ENCODE measurements at regions not wholly inside any gene's neighbourhood (a gene's known extent, or its start where the extent isn't known, plus 50 kb on each side); places are given as distances from the start of the nearest gene placed in this dataset.

DNA sequence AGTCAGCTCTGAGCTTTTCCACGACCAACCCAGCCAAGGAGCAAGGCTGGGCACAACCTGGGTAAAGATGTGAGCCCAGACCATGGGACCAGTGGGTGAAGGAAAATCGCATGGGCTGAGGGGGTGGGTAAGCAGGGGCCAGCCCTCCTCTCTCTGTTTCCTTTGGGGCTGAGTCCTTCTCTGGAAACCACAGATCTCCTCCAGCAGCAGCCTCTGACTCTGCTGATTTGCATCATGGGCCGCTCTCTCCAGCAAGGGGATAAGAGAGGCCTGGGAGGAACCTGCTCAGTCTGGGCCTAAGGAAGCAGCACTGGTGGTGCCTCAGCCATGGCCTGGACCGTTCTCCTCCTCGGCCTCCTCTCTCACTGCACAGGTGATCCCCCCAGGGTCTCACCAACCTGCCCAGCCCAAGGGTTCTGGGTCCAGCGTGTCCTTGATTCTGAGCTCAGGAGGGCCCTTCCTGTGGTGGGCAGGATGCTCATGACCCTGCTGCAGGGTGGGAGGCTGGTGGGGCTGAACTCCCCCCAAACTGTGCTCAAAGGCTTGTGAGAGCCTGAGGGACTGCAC is 67.8 kb downstream of the GGTLC2 start:
- no peak for DNase-seq (ENCODE audit: low read depth)
- TF ChIP-seq CTCF (IDR thresholded peaks at IDR 0.05; ENCODE audit: insufficient read depth, low read depth, low read length, missing control alignments): no peak

GRCh38 chr22:22712666-22713365 is 68.4 kb downstream of the GGTLC2 start:
- H3K4me3 ChIP-seq (ENCODE audit: low read length): no peak overlapping the region
- no peak for DNase-seq (ENCODE audit: low read depth)
- TF ChIP-seq CTCF (IDR thresholded peaks at IDR 0.05; ENCODE audit: insufficient read depth, low read depth, low read length, missing control alignments): no peak

More for the DNA sequence above, 67.8 kb downstream of the GGTLC2 start:
- H3K4me3 ChIP-seq (ENCODE audit: low read length): no peak overlapping the region

- no peak overlapping the region for H3K4me3 ChIP-seq (ENCODE audit: low read length)
- DNase-seq (ENCODE audit: low read depth): no peak
- TF ChIP-seq CTCF (IDR thresholded peaks at IDR 0.05; ENCODE audit: insufficient read depth, low read depth, low read length, missing control alignments): no peak
Measured at GRCh38 chr22:22713416-22713815, 69.0 kb downstream of the GGTLC2 start.

- no peak for TF ChIP-seq CTCF (IDR thresholded peaks at IDR 0.05; ENCODE audit: insufficient read depth, low read depth, low read length, missing control alignments)
- no peak overlapping the region for H3K4me3 ChIP-seq (ENCODE audit: low read length)
- no peak for DNase-seq (ENCODE audit: low read depth)
Measured at GRCh38 chr22:22714600-22715335, 70.4 kb downstream of the GGTLC2 start.

DNA sequence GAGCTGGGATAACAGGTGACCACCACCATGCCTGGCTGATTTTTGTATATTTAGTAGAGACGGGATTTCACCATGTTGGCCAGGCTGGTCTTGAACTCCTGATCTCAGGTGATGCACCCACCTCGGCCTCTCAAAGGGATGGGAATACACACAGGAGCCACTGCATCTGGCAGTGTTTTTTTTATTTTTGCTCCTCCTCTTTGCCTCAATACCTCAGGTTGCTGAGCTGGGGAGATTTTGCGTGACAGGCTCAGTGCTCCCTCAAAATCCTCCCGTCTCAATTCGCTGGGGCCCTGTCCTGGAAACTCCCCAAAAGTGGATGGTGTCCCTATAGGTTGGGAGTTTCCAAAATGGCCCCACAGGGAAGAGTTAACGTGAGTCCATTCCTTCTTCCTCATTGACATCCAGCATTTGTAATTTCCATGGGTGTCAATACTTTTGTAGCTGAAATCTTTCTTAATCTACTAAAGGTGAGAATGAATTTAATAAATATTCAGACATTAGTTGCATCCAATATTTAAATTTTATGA is 71.8 kb downstream of the GGTLC2 start:
- DNase-seq (ENCODE audit: low read depth): no peak
- no peak overlapping the region for H3K4me3 ChIP-seq (ENCODE audit: low read length)
- TF ChIP-seq CTCF (IDR thresholded peaks at IDR 0.05; ENCODE audit: insufficient read depth, low read depth, low read length, missing control alignments): no peak

GRCh38 chr22:22717664-22718063 is 73.2 kb downstream of the GGTLC2 start:
- TF ChIP-seq CTCF (IDR thresholded peaks at IDR 0.05; ENCODE audit: insufficient read depth, low read depth, low read length, missing control alignments): no peak

More at GRCh38 chr22:22717664-22718063, 73.2 kb downstream of the GGTLC2 start:
- DNase-seq (ENCODE audit: low read depth): no peak
- H3K4me3 ChIP-seq (ENCODE audit: low read length): no peak overlapping the region
